CD4-positive, alpha-beta memory T cell (primary cell): ENCODE measurements at regions not wholly inside any gene's neighbourhood (a gene's known extent, or its start where the extent isn't known, plus 50 kb on each side); places are given as distances from the start of the nearest gene placed in this dataset.
"Not testable (repeated sequence)": the region's sequence is repeated elsewhere in the genome, so short reads cannot be mapped to it uniquely, and the experiment has no call there.

Source experiments
- CTCF ChIA-PET: fragments of 350-600 bp; sonication (Branson Sonifier 250); formaldehyde crosslinking; loops from one replicate; lab custom pipeline; 2021; ENCODE audit warnings: inconsistent platforms; ENCODE audit not compliant: partially characterized antibody; lab: Charles Lee
- POLR2A ChIA-PET: fragments of 350-600 bp; sonication (Branson Sonifier 250); formaldehyde crosslinking; loops from one replicate; lab custom pipeline; 2021; ENCODE audit not compliant: partially characterized antibody; lab: Charles Lee
- DNase-seq, 5 donors: peaks; one replicate each; pipeline versions ENCODE4 v3.0.0 to v3.0.0-alpha.2; 2020 to 2022; ENCODE audit warnings: mixed read lengths in 1 of 5
- H3K27ac ChIP-seq: one replicate; pipeline ENCODE4 v1.7.0; 2013; ENCODE audit warnings: low read depth, low read length
- H3K27me3 ChIP-seq: 2 replicates; pipeline ENCODE4 v1.7.0; 2013; ENCODE audit warnings: mild to moderate bottlenecking, low read length, moderate library complexity; ENCODE audit not compliant: insufficient read depth
- H3K36me3 ChIP-seq: 2 replicates; pipeline ENCODE4 v1.7.0; 2013; ENCODE audit warnings: mild to moderate bottlenecking, low read length, moderate library complexity; ENCODE audit not compliant: insufficient read depth
- H3K4me1 ChIP-seq: 2 replicates; pipeline ENCODE4 v1.7.0; 2013; ENCODE audit warnings: mild to moderate bottlenecking, low read length, moderate library complexity; ENCODE audit not compliant: insufficient read depth
- H3K4me3 ChIP-seq, 2 donors: one replicate each; pipeline ENCODE4 v1.7.0; 2013; ENCODE audit warnings: low read length in 2 of 2, mild to moderate bottlenecking in 1 of 2
- H3K9me3 ChIP-seq, 2 donors: one replicate each; pipeline ENCODE4 v1.7.0; 2013; ENCODE audit warnings: low read length in 2 of 2, control low read depth in 1 of 2; ENCODE audit not compliant: control insufficient read depth in 1 of 2
- H3K27ac Mint-ChIP-seq, 7 donors: one replicate each; pipeline ENCODE4 v1.8.0; 2020 to 2021; ENCODE audit warnings: mixed read lengths in 7 of 7, mild to moderate bottlenecking in 6 of 7, inconsistent platforms in 3 of 7, moderate library complexity in 3 of 7
- H3K27me3 Mint-ChIP-seq, 2 donors: one replicate each; pipeline ENCODE4 v1.8.0; 2020 to 2021; ENCODE audit warnings: mixed read lengths in 2 of 2
- H3K36me3 Mint-ChIP-seq, 2 donors: one replicate each; pipeline ENCODE4 v1.8.0; 2020 to 2021; ENCODE audit warnings: mixed read lengths in 2 of 2, inconsistent platforms in 1 of 2, mild to moderate bottlenecking in 1 of 2
- H3K4me1 Mint-ChIP-seq, 4 donors: one replicate each; pipeline ENCODE4 v1.8.0; 2020 to 2021; ENCODE audit warnings: mixed read lengths in 4 of 4, mild to moderate bottlenecking in 1 of 4
- H3K4me3 Mint-ChIP-seq, 8 donors: one replicate each; pipeline ENCODE4 v1.8.0; 2020 to 2021; ENCODE audit warnings: mixed read lengths in 8 of 8, mild to moderate bottlenecking in 7 of 8, moderate library complexity in 6 of 8, inconsistent platforms in 3 of 8
- H3K9me3 Mint-ChIP-seq, 8 donors: one replicate each; pipeline ENCODE4 v1.8.0; 2020 to 2021; ENCODE audit warnings: mixed read lengths in 8 of 8, mild to moderate bottlenecking in 5 of 8, inconsistent platforms in 3 of 8, moderate library complexity in 1 of 8
- intact Hi-C: fragments of 100-400 bp; cut with micrococcal nuclease; formaldehyde crosslinking; loops from one replicate; pipeline ENCODE4 v1.15.1; 2023

DNA sequence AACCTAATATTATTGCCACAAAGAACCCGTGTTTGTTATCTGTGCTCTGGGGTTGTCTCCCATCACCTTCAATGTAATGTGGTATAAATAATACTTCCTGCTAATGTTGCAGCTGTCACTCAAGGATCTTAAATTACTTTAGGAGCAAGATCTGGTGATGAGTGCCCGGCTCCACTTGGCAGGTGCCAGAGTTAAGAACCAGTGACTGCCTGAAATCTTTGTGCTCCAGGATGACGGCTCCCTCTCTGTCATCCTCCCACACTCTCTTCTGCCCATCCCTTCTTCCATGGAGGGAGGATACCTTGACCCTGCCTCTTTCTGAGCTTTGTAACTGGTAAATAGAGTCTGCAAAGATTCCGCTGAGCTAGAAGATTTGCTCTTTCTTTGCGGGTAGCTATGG is 100.4 kb upstream of the SEC22B start:
- DNase-seq, H3K4me3 ChIP-seq, H3K9me3 ChIP-seq, H3K27ac Mint-ChIP-seq, CTCF ChIA-PET, H3K36me3 ChIP-seq, H3K4me1 Mint-ChIP-seq, H3K4me3 Mint-ChIP-seq, H3K4me1 ChIP-seq, H3K27me3 Mint-ChIP-seq, H3K27me3 ChIP-seq, H3K36me3 Mint-ChIP-seq, H3K9me3 Mint-ChIP-seq, POLR2A ChIA-PET, H3K27ac ChIP-seq, intact Hi-C loops: not testable (repeated sequence)

DNA sequence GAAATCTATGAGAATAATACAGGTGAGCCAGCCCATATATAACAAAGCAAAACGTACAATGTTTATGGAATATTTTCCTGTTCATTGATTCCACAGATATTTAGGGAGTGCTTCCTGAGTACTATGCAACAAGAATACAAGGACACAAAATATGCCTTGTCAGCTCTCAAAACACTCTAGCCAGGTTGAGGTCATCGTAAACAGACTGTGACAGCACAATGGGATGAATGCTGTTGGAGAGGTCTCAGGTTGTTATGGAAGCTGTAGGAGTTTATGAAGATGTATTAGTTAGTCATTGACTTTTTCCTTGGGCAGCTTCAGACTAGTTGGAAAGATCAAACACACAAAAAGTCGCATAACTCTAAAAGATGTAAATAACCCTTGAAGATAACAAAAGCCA is 98.1 kb upstream of the SEC22B start:
- H3K9me3 Mint-ChIP-seq, H3K4me1 ChIP-seq, H3K4me1 Mint-ChIP-seq, intact Hi-C loops, H3K36me3 Mint-ChIP-seq, H3K27me3 ChIP-seq, H3K4me3 Mint-ChIP-seq, H3K36me3 ChIP-seq, H3K4me3 ChIP-seq, DNase-seq, H3K27ac ChIP-seq, H3K9me3 ChIP-seq, H3K27ac Mint-ChIP-seq, H3K27me3 Mint-ChIP-seq, POLR2A ChIA-PET, CTCF ChIA-PET: not testable (repeated sequence)

DNA sequence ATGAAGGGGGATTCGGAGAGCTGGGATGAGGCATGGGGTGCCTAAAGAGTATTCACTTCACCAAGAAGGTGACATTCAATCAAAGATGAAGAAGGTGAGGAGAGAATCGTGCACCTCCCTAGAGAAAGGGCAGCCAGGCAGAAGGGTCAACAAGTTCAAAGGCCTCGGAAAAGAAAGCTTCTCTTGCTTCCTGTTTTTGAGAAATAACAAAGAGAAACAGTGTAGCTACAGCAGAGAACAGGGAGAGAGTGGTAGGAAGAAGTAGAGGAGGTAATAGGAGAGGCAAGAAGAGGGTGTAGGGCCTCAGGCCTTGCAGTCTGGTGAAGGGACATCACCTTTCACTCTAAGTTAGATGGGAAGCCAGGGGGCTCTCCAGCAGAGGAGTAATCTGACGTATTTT is 97.0 kb upstream of the SEC22B start:
- H3K4me3 ChIP-seq, H3K36me3 Mint-ChIP-seq, POLR2A ChIA-PET, intact Hi-C loops, CTCF ChIA-PET, DNase-seq, H3K4me1 ChIP-seq, H3K27ac ChIP-seq, H3K9me3 ChIP-seq, H3K27me3 ChIP-seq, H3K4me3 Mint-ChIP-seq, H3K27me3 Mint-ChIP-seq, H3K4me1 Mint-ChIP-seq, H3K36me3 ChIP-seq, H3K9me3 Mint-ChIP-seq: not testable (repeated sequence)
- peak overlapping the region in 1 of 7 donors; percentile 59 for H3K27ac Mint-ChIP-seq

DNA sequence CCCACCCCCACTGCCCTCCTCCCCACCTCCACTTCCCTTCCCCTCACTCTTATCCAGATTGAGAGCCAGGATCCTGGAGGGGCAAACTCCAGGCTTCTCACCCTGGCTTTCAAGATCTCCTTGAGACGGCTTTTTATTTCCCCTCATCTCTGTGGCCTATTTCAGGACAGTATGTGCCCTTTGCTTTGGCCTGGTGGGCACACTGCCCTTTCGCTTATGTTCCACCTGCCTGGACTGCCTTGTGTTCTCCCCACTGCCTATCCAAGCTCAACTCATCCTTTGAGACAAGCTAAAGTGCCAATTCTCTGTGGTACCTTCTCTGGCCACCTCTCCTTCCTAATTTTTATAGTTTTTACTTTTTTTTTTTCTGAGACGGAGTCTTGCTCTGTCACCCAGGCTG is 95.9 kb upstream of the SEC22B start:
- H3K4me1 Mint-ChIP-seq, H3K36me3 ChIP-seq, H3K9me3 ChIP-seq, H3K36me3 Mint-ChIP-seq, H3K4me3 ChIP-seq, H3K27me3 ChIP-seq, H3K27me3 Mint-ChIP-seq, DNase-seq, intact Hi-C loops, CTCF ChIA-PET, H3K27ac ChIP-seq, H3K4me1 ChIP-seq, H3K9me3 Mint-ChIP-seq, H3K27ac Mint-ChIP-seq, POLR2A ChIA-PET, H3K4me3 Mint-ChIP-seq: not testable (repeated sequence)

DNA sequence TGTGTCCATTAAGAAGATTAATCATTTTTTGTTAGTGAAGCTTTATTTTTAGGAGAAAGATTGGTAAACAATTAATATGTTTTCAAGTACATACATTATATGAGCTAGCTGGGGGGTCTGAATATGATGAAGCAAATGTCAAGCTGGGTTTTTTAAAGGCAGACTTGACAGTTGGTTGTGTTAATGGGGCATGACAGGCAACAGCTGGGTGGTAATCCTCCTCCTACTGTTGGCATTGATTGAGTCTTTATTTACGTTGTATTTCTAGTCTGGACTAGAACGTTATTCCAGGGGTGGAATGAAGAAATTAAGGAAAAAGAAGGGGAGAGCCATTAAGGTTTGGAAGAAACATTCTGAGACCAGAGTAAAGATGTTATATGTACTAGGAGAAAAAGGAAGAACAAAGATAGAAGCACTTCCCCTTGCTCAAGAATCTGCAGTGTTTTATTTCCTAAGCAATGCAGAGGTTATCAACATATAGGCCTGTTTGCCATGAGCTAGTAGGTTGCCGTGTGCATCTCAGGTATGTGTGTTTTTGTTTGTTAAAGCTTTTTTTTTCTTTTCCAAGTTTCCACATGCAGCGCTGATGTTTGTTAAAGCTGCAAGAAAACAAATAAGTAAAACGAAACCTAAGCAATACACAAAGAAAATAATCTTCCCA is 95.4 kb upstream of the SEC22B start:
- H3K4me3 ChIP-seq, H3K27me3 ChIP-seq, H3K27me3 Mint-ChIP-seq, H3K9me3 Mint-ChIP-seq, H3K36me3 Mint-ChIP-seq, CTCF ChIA-PET, H3K36me3 ChIP-seq, POLR2A ChIA-PET, H3K4me1 ChIP-seq, intact Hi-C loops, H3K4me3 Mint-ChIP-seq, H3K4me1 Mint-ChIP-seq, H3K27ac ChIP-seq, H3K27ac Mint-ChIP-seq, H3K9me3 ChIP-seq, DNase-seq: not testable (repeated sequence)

DNA sequence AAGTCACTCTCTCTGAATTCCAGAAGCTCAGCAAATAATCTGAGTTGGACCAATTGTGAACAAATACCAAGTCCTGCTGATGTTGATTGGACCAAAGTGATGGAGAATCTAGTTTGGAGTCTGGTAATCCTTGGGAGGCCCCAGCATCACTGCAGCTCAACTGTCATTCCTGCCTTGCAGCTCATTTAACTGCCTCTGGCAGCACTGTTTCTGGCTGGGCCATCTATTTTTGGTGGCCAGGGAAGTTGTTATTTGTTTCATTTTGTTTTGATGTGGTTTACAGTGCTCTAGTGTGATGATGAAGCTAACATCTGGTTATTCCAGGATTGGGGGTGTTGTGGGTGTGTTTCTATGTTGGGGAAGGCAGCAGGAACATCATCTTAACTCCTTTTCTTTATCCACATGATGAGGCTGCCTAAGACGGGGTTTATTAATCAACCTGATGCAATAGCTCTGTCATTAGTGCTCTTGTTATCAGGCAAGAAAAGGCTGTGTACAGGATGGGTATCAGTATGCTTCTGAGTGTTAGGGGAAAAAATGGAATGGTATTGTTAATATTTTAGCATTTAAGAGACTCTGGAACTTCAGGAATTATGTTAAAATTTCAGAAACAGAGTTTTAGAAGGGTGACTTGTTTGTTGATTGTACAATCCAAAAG is 91.7 kb upstream of the SEC22B start:
- H3K4me1 ChIP-seq, H3K27ac Mint-ChIP-seq, H3K36me3 Mint-ChIP-seq, H3K4me3 Mint-ChIP-seq, intact Hi-C loops, H3K9me3 ChIP-seq, H3K4me1 Mint-ChIP-seq, H3K27me3 Mint-ChIP-seq, H3K9me3 Mint-ChIP-seq, H3K4me3 ChIP-seq, H3K27ac ChIP-seq, CTCF ChIA-PET, POLR2A ChIA-PET, H3K27me3 ChIP-seq, H3K36me3 ChIP-seq, DNase-seq: not testable (repeated sequence)

DNA sequence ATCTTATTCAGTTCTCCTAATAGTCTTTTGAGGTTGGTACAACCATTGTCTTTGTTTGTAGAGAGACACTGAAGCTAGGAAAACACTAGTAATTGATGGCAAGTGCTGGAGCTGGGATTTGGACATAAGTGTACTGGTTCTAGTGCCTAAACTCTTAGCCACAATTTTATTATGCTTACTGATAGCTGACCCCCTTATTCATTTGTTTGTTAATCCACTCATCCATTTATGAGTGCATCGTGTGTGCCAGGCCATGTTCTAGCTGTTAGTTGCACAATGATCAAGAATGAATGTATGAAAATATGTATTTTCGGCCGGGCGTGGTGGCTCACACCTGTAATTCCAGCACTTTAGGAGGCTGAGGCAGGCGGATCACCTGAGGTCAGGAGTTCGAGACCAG is 88.2 kb upstream of the SEC22B start:
- H3K36me3 ChIP-seq, DNase-seq, H3K9me3 ChIP-seq, H3K4me1 ChIP-seq, intact Hi-C loops, H3K9me3 Mint-ChIP-seq, H3K27ac Mint-ChIP-seq, H3K27ac ChIP-seq, CTCF ChIA-PET, H3K4me3 ChIP-seq, H3K27me3 ChIP-seq, POLR2A ChIA-PET, H3K36me3 Mint-ChIP-seq, H3K27me3 Mint-ChIP-seq, H3K4me3 Mint-ChIP-seq, H3K4me1 Mint-ChIP-seq: not testable (repeated sequence)
